Neural progenitor cell (in vitro differentiated cells): ENCODE measurements at regions not wholly inside any gene's neighbourhood (a gene's known extent, or its start where the extent isn't known, plus 50 kb on each side); places are given as distances from the start of the nearest gene placed in this dataset.

Source experiments
- CTCF ChIP-seq: fragments of 200-600 bp; sonication (generic); IDR thresholded peaks from 2 replicates; pipeline ENCODE4 v1.5.1; 2017; ENCODE audit warnings: antibody characterized with exemption, mild to moderate bottlenecking
- EZH2 ChIP-seq: fragments of 200-600 bp; sonication (generic); IDR thresholded peaks from 2 replicates; pipeline ENCODE4 v1.6.1; 2017; ENCODE audit warnings: antibody characterized with exemption, mild to moderate bottlenecking, moderate library complexity
- EZH2phosphoT487 ChIP-seq: fragments of 200-600 bp; sonication (generic); IDR thresholded peaks from 2 replicates; pipeline ENCODE4 v1.6.1; 2017; ENCODE audit warnings: antibody characterized with exemption

DNA sequence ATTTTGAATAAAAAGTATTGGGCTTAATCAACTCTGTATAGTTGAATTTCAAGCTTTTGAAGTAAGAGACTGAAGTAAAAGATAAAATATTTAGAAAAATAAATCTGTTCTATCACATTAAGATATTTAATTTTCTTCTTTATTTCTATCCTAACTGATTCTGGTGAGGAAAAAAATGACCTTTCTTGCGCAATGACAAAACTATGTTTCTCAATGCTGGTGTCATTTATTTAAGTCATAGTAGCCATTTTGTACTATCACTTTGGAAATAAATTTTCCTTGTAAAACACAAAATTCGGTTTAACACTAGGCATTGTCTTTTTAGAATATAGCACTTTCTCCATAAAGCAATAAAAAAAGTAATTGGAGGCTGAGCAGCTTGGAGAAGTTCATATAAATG lies 728.0 kb downstream of the CDH9 start:
- TF ChIP-seq EZH2: no peak
- no peak for TF ChIP-seq CTCF
- TF ChIP-seq EZH2phosphoT487: no peak
